HG03457 (cell line): ENCODE measurements at regions not wholly inside any gene's neighbourhood (a gene's known extent, or its start where the extent isn't known, plus 50 kb on each side); places are given as distances from the start of the nearest gene placed in this dataset.
"Not testable (repeated sequence)": the region's sequence is repeated elsewhere in the genome, so short reads cannot be mapped to it uniquely, and the experiment has no call there.

ENCODE experiments used
- ATAC-seq: cut with Tn5 transposase; IDR thresholded peaks from one replicate; pipeline ENCODE4 v1.9.1; 2021; ENCODE audit warnings: moderate number of reproducible peaks; ENCODE audit not compliant: unreplicated experiment

- no peak for ATAC-seq
Measured at GRCh38 chr2:228444161-228444560, 262.7 kb upstream of the SPHKAP start.

- no peak for ATAC-seq
Measured at GRCh38 chr2:228433721-228434120, 252.2 kb upstream of the SPHKAP start.

GRCh38 chr2:228432116-228432515 is 250.6 kb upstream of the SPHKAP start:
- no peak for ATAC-seq

GRCh38 chr2:228430986-228431385 is 249.5 kb upstream of the SPHKAP start:
- ATAC-seq, result no peak

GRCh38 chr2:228426502-228427216 is 245.2 kb upstream of the SPHKAP start:
- no peak for ATAC-seq

GRCh38 chr2:228425411-228426060 is 244.0 kb upstream of the SPHKAP start:
- not testable (repeated sequence) for ATAC-seq

GRCh38 chr2:228417956-228418355 is 236.5 kb upstream of the SPHKAP start:
- ATAC-seq, result no peak

GRCh38 chr2:228417526-228417925 is 236.0 kb upstream of the SPHKAP start:
- no peak for ATAC-seq

- no peak for ATAC-seq
Measured at GRCh38 chr2:228410061-228410460, 228.6 kb upstream of the SPHKAP start.

- ATAC-seq, result no peak
Measured at GRCh38 chr2:228409493-228409892, 228.0 kb upstream of the SPHKAP start.

- ATAC-seq, result no peak
Measured at GRCh38 chr2:228408529-228409227, 227.2 kb upstream of the SPHKAP start.

- no peak for ATAC-seq
Measured at GRCh38 chr2:228407821-228408220, 226.3 kb upstream of the SPHKAP start.

- no peak for ATAC-seq
Measured at GRCh38 chr2:228401065-228401912, 219.8 kb upstream of the SPHKAP start.

- no peak for ATAC-seq
Measured at GRCh38 chr2:228387776-228388175, 206.3 kb upstream of the SPHKAP start.

GRCh38 chr2:228378696-228379425 is 197.4 kb upstream of the SPHKAP start:
- no peak for ATAC-seq

- ATAC-seq, result no peak
Measured at GRCh38 chr2:228378233-228378632, 196.7 kb upstream of the SPHKAP start.

GRCh38 chr2:228377533-228377932 is 196.0 kb upstream of the SPHKAP start:
- ATAC-seq, result no peak

GRCh38 chr2:228374741-228375140 is 193.3 kb upstream of the SPHKAP start:
- no peak for ATAC-seq

GRCh38 chr2:228373191-228373590 is 191.7 kb upstream of the SPHKAP start:
- ATAC-seq, result no peak

GRCh38 chr2:228372212-228372611 is 190.7 kb upstream of the SPHKAP start:
- ATAC-seq, result no peak
